ENCODE measurements at regions not wholly inside any gene's neighbourhood (a gene's known extent, or its start where the extent isn't known, plus 50 kb on each side); places are given as distances from the start of the nearest gene placed in this dataset.

DNA sequence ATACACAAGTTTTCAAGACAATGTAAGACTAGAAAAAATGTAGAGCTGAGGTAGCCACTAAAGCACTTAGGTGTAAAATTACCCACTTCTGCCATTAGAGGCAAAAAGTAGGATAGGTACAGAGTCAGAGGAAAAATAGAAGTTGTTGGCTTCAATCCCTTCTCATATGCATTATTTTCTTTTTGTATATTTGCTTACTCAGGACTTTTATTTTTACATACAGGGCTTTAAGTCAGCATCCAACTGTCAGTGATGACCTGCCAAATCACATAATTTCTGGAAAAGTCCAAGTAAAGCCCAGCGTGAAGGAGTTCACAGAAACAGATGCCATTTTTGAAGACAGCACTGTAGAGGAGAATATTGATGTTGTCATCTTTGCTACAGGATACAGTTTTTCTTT lies 211.0 kb upstream of the POGK start:
- no peaks in the 10 kb centered on the region for H3K27me3 ChIP-seq (ENCODE audit: insufficient read depth, low read length)
- H3K9me3 ChIP-seq (ENCODE audit: insufficient read depth, low read depth, low read length), result no peaks in the 10 kb centered on the region
- H3K4me2 ChIP-seq (ENCODE audit: low read length), result no peak overlapping the region
- H3K36me3 ChIP-seq (ENCODE audit: insufficient read depth, low read length), result no peaks in the 10 kb centered on the region
- no peaks in the 10 kb centered on the region for H3K4me1 ChIP-seq (ENCODE audit: insufficient read depth, low read length)
- Mint-ChIP-seq H3K27ac (ENCODE audit: unreplicated experiment) (no peak overlapping the region), H3K4me1 (ENCODE audit: low read depth, unreplicated experiment) (no peaks in the 10 kb centered on the region), H3K36me3 (ENCODE audit: low read depth, unreplicated experiment) (no peaks in the 10 kb centered on the region), H3K4me3 (ENCODE audit: unreplicated experiment) (no peak overlapping the region), H3K27me3 (ENCODE audit: low read depth, unreplicated experiment) (no peaks in the 10 kb centered on the region), H3K9me3 (ENCODE audit: unreplicated experiment) (no peaks in the 10 kb centered on the region)
- no peak for FAIRE-seq
- H2AFZ ChIP-seq (ENCODE audit: low read depth, low read length), result no peak overlapping the region
- no peak overlapping the region for H3K27ac ChIP-seq (ENCODE audit: low read depth, low read length)
- no peaks in the 10 kb centered on the region for H4K20me1 ChIP-seq (ENCODE audit: insufficient read depth, low read length)
- no peaks in the 10 kb centered on the region for H3K79me2 ChIP-seq (ENCODE audit: insufficient read depth, low read length)
- no peak overlapping the region for H3K4me3 ChIP-seq (ENCODE audit: insufficient read depth, low read depth, low read length)
- no peak for DNase-seq (ENCODE audit: low read depth)
- TF ChIP-seq, protein P1, sequence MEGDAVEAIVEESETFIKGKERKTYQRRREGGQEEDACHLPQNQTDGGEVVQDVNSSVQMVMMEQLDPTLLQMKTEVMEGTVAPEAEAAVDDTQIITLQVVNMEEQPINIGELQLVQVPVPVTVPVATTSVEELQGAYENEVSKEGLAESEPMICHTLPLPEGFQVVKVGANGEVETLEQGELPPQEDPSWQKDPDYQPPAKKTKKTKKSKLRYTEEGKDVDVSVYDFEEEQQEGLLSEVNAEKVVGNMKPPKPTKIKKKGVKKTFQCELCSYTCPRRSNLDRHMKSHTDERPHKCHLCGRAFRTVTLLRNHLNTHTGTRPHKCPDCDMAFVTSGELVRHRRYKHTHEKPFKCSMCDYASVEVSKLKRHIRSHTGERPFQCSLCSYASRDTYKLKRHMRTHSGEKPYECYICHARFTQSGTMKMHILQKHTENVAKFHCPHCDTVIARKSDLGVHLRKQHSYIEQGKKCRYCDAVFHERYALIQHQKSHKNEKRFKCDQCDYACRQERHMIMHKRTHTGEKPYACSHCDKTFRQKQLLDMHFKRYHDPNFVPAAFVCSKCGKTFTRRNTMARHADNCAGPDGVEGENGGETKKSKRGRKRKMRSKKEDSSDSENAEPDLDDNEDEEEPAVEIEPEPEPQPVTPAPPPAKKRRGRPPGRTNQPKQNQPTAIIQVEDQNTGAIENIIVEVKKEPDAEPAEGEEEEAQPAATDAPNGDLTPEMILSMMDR (IDR thresholded peaks at IDR 0.05; ENCODE audit: insufficient read depth, low read depth, low read length), result no peak
- no peak for TF ChIP-seq EZH2 (IDR thresholded peaks at IDR 0.05; ENCODE audit: insufficient read depth, low read length)
- no peak overlapping the region for H3K9ac ChIP-seq (ENCODE audit: low read length)

DNA sequence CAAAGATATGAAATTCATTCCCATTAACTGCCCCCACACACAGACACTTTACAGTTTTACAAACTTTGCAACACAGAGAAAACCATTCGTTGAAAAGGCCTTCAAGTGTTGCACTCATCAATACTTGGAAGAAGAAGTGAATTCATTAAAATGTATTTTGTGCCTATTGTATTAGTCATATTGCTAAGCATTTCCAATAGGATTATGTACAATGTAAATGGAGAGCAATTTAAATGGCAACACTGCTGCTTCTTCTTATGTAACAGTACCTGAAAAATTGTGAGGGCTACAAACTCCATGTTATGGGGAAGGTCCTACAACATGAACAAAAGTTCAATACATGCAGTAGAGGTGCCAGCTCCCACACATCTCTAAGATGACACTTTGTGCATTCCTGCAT lies 209.3 kb upstream of the POGK start:
- Histone ChIP-seq H4K20me1 (ENCODE audit: insufficient read depth, low read length) (no peaks in the 10 kb centered on the region), H3K4me1 (ENCODE audit: insufficient read depth, low read length) (no peaks in the 10 kb centered on the region), H3K36me3 (ENCODE audit: insufficient read depth, low read length) (no peaks in the 10 kb centered on the region), H3K4me2 (ENCODE audit: low read length) (no peak overlapping the region), H3K79me2 (ENCODE audit: insufficient read depth, low read length) (no peaks in the 10 kb centered on the region), H3K9me3 (ENCODE audit: insufficient read depth, low read depth, low read length) (no peaks in the 10 kb centered on the region), H3K27ac (ENCODE audit: low read depth, low read length) (no peak overlapping the region), H3K27me3 (ENCODE audit: insufficient read depth, low read length) (no peaks in the 10 kb centered on the region), H3K9ac (ENCODE audit: low read length) (no peak overlapping the region), H3K4me3 (ENCODE audit: insufficient read depth, low read depth, low read length) (no peak overlapping the region), H2AFZ (ENCODE audit: low read depth, low read length) (no peak overlapping the region)
- no peak overlapping the region for H3K4me3 Mint-ChIP-seq (ENCODE audit: unreplicated experiment)
- no peaks in the 10 kb centered on the region for H3K9me3 Mint-ChIP-seq (ENCODE audit: unreplicated experiment)
- no peaks in the 10 kb centered on the region for H3K36me3 Mint-ChIP-seq (ENCODE audit: low read depth, unreplicated experiment)
- no peaks in the 10 kb centered on the region for H3K4me1 Mint-ChIP-seq (ENCODE audit: low read depth, unreplicated experiment)
- no peaks in the 10 kb centered on the region for H3K27me3 Mint-ChIP-seq (ENCODE audit: low read depth, unreplicated experiment)
- no peak overlapping the region for H3K27ac Mint-ChIP-seq (ENCODE audit: unreplicated experiment)
- FAIRE-seq (no peak), DNase-seq (ENCODE audit: low read depth) (no peak)
- TF ChIP-seq EZH2 (IDR thresholded peaks at IDR 0.05; ENCODE audit: insufficient read depth, low read length), result no peak
- TF ChIP-seq, protein P1 (IDR thresholded peaks at IDR 0.05; ENCODE audit: insufficient read depth, low read depth, low read length), result no peak

DNA sequence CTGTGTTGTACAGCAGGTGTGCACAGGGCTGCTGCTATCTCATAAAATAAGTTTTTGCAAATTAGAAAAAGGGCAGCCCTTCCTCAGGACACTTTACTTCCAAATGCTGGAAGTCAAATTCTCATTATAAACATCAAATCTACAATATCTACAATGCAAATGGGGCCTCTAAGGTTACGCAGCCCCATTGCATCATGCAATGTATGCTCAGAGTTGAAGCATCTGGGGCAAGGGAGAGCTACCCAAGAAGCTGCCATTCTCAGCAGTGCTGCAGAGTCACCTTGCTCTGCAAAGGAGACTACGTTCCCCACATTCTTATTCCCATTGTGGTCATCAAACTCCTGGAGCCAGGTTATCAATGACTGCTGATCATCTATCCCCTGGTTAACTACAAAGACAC lies 208.9 kb upstream of the POGK start:
- H4K20me1 ChIP-seq (ENCODE audit: insufficient read depth, low read length), result no peaks in the 10 kb centered on the region
- Mint-ChIP-seq H3K9me3 (ENCODE audit: unreplicated experiment) (no peaks in the 10 kb centered on the region), H3K36me3 (ENCODE audit: low read depth, unreplicated experiment) (no peaks in the 10 kb centered on the region), H3K27me3 (ENCODE audit: low read depth, unreplicated experiment) (no peaks in the 10 kb centered on the region), H3K27ac (ENCODE audit: unreplicated experiment) (no peak overlapping the region), H3K4me3 (ENCODE audit: unreplicated experiment) (no peak overlapping the region), H3K4me1 (ENCODE audit: low read depth, unreplicated experiment) (no peaks in the 10 kb centered on the region)
- H3K4me1 ChIP-seq (ENCODE audit: insufficient read depth, low read length), result no peaks in the 10 kb centered on the region
- FAIRE-seq, result no peak
- TF ChIP-seq, protein P1 (IDR thresholded peaks at IDR 0.05; ENCODE audit: insufficient read depth, low read depth, low read length), result no peak
- no peak for TF ChIP-seq EZH2 (IDR thresholded peaks at IDR 0.05; ENCODE audit: insufficient read depth, low read length)
- no peak overlapping the region for H3K9ac ChIP-seq (ENCODE audit: low read length)
- no peaks in the 10 kb centered on the region for H3K27me3 ChIP-seq (ENCODE audit: insufficient read depth, low read length)
- no peaks in the 10 kb centered on the region for H3K79me2 ChIP-seq (ENCODE audit: insufficient read depth, low read length)
- no peak overlapping the region for H2AFZ ChIP-seq (ENCODE audit: low read depth, low read length)
- no peaks in the 10 kb centered on the region for H3K36me3 ChIP-seq (ENCODE audit: insufficient read depth, low read length)
- no peak overlapping the region for H3K27ac ChIP-seq (ENCODE audit: low read depth, low read length)
- no peaks in the 10 kb centered on the region for H3K9me3 ChIP-seq (ENCODE audit: insufficient read depth, low read depth, low read length)
- H3K4me3 ChIP-seq (ENCODE audit: insufficient read depth, low read depth, low read length), result no peak overlapping the region
- no peak overlapping the region for H3K4me2 ChIP-seq (ENCODE audit: low read length)
- DNase-seq (ENCODE audit: low read depth), result no peak
